ENCODE measurements at regions not wholly inside any gene's neighbourhood (a gene's known extent, or its start where the extent isn't known, plus 50 kb on each side); places are given as distances from the start of the nearest gene placed in this dataset.

DNA sequence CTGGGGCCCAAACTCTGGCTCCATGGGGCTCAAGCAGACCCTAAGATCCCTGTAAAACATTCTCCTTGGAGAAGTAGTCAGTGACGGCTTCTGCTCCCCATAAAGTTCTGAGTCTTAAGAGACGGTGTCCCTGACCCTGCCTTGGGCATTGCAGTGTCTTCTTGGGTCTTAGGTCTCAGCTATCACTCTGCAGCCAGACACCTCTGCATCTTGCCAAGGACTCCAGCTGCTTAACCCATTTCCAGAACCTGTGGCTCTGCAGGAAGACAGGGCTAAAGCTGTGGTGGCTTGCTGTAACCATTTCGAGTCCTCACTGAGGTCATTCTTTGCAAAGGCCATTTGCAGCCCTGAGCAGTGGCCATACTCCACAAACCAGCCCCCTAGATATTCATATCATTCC is 337.1 kb upstream of the ZMIZ1 start:
- Histone ChIP-seq H3K27ac (no peak overlapping the region), H3K27me3 (no peaks in the 10 kb centered on the region), H3K9me3 (no peaks in the 10 kb centered on the region), H3K4me1 (peaks cover 22 to 27% of the 10 kb centered on the region in 2 donors), H3K36me3 (no peaks in the 10 kb centered on the region), H3K4me3 (no peak overlapping the region)
- no peak for TF ChIP-seq POLR2A (IDR thresholded peaks at IDR 0.05)
- TF ChIP-seq, protein P1, sequence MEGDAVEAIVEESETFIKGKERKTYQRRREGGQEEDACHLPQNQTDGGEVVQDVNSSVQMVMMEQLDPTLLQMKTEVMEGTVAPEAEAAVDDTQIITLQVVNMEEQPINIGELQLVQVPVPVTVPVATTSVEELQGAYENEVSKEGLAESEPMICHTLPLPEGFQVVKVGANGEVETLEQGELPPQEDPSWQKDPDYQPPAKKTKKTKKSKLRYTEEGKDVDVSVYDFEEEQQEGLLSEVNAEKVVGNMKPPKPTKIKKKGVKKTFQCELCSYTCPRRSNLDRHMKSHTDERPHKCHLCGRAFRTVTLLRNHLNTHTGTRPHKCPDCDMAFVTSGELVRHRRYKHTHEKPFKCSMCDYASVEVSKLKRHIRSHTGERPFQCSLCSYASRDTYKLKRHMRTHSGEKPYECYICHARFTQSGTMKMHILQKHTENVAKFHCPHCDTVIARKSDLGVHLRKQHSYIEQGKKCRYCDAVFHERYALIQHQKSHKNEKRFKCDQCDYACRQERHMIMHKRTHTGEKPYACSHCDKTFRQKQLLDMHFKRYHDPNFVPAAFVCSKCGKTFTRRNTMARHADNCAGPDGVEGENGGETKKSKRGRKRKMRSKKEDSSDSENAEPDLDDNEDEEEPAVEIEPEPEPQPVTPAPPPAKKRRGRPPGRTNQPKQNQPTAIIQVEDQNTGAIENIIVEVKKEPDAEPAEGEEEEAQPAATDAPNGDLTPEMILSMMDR (IDR thresholded peaks at IDR 0.05 in 4 of 5, conservative IDR thresholded peaks at IDR 0.05 in 1 of 5), result no peak
- intact Hi-C loops (cut with DNase I; ENCODE audit: low total_unique reads), result no loop called here
- in situ Hi-C loops (cut with MboI; ENCODE audit: low sequenced_read_pairs in 4 of 4), result no loop called here
- DNase-seq (peak in 1 of 2 donors; percentile 25), ATAC-seq (peak; percentile 33 to 67)

DNA sequence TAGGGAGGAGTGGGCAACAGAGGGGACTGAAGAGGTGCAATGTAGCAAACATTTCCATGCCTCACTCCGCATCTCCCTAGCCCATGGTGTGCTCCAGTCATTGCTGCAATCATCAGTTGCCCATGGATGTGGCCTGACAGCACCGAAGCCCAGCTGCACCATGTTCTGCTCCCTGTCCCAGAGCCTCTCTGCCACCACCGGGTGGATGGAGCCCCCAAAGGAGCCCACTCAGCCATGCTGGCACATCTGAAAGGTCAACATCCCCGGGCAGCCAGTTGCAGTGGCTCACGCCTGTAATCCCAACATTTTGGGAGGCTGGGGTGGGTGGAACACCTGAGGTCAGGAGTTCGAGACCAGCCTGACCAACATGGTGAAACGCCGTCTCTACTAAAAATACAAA is 336.4 kb upstream of the ZMIZ1 start:
- Histone ChIP-seq H3K4me1 (peaks cover 19 to 24% of the 10 kb centered on the region in 2 donors), H3K27ac (no peak overlapping the region), H3K4me3 (no peak overlapping the region), H3K27me3 (no peaks in the 10 kb centered on the region), H3K9me3 (no peaks in the 10 kb centered on the region), H3K36me3 (no peaks in the 10 kb centered on the region)
- DNase-seq, result no peak
- ATAC-seq, result no peak
- intact Hi-C loops (cut with DNase I; ENCODE audit: low total_unique reads), result no loop called here
- no peak for TF ChIP-seq POLR2A (IDR thresholded peaks at IDR 0.05)
- TF ChIP-seq, protein P1 (IDR thresholded peaks at IDR 0.05 in 4 of 5, conservative IDR thresholded peaks at IDR 0.05 in 1 of 5), result no peak
- in situ Hi-C loops (cut with MboI; ENCODE audit: low sequenced_read_pairs in 4 of 4), result no loop called here

DNA sequence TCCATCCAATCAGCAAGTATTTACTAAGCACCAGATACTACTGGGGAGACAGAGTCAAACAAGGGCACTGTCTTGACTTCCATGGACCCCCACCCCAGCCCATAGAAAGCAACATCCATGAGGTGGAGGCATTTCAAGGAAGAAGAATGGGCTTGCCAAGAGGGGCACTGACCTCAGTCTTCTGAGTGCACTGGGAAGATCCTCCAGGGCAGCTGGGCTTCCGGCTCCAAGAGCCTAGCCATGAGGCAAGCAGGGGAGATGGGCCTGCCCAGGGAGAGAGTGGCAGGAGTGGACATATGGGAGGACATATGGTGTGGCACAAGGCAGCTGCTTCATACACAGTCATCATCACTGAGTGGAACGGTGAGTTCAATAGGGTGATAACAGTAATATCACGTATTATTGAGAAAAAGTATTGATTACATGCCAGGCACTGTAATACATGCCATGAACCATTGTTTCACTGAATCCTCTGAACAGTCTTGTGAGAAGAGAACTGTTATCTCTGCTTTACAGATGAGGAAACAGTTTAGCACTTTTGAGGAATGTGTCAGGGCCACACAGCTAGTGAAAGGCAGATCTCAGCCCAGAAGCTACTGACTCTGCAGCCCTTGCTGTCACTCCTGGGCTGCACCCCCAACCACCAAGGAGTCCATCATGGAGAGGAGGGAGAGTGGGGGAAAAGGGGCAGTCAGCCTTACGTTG is 331.7 kb upstream of the ZMIZ1 start:
- H3K4me1 ChIP-seq, result peaks cover 3 to 4% of the 10 kb centered on the region in 2 donors
- in situ Hi-C loops (cut with MboI; ENCODE audit: low sequenced_read_pairs in 4 of 4), result no loop called here
- no peak for TF ChIP-seq POLR2A (IDR thresholded peaks at IDR 0.05)
- TF ChIP-seq, protein P1 (IDR thresholded peaks at IDR 0.05 in 4 of 5, conservative IDR thresholded peaks at IDR 0.05 in 1 of 5), result no peak
- no peak overlapping the region for H3K4me3 ChIP-seq
- no peaks in the 10 kb centered on the region for H3K36me3 ChIP-seq
- no peaks in the 10 kb centered on the region for H3K27me3 ChIP-seq
- ATAC-seq, result no peak
- no peaks in the 10 kb centered on the region for H3K9me3 ChIP-seq
- no peak overlapping the region for H3K27ac ChIP-seq
- intact Hi-C loops (cut with DNase I; ENCODE audit: low total_unique reads), result no loop called here
- DNase-seq, result no peak

DNA sequence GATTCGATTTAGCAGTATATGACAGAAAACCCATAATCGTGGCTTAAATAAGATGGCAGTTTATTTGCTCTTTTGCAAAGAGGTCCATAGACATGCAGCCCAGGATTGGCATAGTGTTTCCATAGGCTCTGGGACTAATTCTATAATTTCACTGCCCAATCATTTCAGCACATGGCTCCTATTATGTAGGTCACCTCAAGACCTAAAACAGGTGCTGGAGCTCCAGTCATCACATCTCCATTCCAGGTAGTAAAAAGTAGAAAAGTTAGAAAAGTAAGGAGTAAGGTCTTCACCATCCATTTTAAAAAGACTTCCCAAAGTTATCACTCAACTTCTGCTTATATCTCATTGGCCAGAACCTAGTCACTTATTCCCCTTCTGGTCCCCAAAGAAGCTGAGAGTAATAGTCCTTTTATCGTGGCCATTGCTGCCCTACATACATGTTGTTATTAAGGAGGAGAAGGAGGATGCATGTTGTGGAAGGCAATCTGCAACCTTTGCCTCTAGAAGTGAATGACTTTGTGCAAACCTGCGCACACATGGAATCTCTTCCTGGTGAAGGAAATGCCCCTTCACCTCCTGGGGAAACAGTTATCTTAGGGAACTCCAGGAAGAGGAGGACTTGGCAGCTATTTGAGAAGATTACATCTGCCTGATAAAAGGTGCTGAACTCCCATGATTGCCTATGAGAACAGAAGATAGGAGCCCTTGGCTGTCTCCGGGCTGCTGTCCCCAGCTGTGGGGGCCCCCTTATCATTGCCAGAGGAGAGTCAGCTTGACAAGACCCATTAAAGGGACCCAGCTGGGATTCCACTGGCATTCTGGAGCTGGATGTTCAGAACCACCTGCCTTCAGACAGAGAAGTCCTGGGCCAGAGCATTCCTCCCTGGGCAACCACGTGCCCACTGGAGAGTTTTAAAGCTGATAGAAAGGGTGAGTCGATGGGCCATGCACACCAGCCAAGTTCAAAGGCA is 330.6 kb upstream of the ZMIZ1 start:
- DNase-seq, result no peak
- H3K36me3 ChIP-seq, result no peaks in the 10 kb centered on the region
- no peaks in the 10 kb centered on the region for H3K9me3 ChIP-seq
- in situ Hi-C loops (cut with MboI; ENCODE audit: low sequenced_read_pairs in 4 of 4) (no loop called here), intact Hi-C loops (cut with DNase I; ENCODE audit: low total_unique reads) (no loop called here)
- H3K27ac ChIP-seq, result no peak overlapping the region
- ATAC-seq, result no peak
- no peak overlapping the region for H3K4me3 ChIP-seq
- TF ChIP-seq, protein P1 (IDR thresholded peaks at IDR 0.05 in 4 of 5, conservative IDR thresholded peaks at IDR 0.05 in 1 of 5), result no peak
- no peak for TF ChIP-seq POLR2A (IDR thresholded peaks at IDR 0.05)
- H3K4me1 ChIP-seq, result peaks cover 3% of the 10 kb centered on the region in 2 donors
- H3K27me3 ChIP-seq, result no peaks in the 10 kb centered on the region

Data from gastrocnemius medialis (tissue), 4 donors.